CD4-positive, alpha-beta T cell treated with Interleukin-4 for 4 hours (primary cell): ENCODE measurements at regions not wholly inside any gene's neighbourhood (a gene's known extent, or its start where the extent isn't known, plus 50 kb on each side); places are given as distances from the start of the nearest gene placed in this dataset.

ENCODE experiments used
- DNase-seq: peaks from one replicate; pipeline ENCODE4 v3.0.0-alpha.2; 2020

DNA sequence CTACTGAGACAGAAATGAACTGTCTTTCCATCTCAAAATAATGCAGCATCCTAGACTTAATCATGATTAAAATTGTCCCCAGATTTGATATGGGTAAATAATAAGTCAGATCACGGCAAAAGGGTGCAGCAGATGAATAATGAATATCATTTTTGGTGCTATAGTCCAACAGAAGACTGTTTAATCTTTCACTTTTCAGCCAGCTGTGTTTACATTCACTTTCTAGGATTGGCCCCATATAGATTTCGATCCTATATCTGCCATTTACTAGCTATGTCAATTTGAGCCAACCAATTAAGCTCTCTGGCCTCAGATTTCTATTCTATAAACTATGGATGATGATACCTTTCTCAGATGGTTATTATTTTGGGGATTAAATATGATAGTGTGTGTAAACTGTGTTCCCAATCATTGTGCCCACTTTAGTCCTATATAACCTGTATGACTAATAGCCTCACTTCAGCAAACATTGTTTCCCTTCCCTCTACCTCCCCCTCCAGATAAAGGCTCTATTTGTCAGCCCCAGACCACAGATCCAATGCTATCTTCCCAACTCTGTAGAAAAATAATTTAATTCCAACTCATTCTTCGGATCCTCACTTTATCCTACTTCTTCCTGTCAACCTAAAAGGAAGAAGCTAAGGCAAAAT is 53.6 kb upstream of the NT5E start:
- DNase-seq = no peak

DNA sequence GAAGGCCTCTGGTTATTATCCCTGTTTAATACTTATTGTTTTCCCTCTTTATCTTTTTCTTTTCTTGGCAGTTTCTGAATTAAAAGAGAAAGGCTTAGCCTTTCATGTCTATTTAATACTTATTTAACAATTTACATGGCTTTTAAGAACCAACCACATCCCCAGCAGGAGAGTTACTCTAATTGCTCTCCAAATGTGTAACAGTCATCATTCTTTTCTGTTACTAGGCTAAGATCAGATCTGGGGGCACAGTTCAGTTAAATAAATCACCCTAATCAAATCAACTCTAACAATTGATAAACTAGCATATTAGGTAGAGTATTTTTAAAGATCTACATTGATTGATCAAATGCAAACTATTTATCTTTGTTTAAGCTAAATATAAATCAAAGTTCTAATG is 54.1 kb upstream of the NT5E start:
- no peak for DNase-seq

DNA sequence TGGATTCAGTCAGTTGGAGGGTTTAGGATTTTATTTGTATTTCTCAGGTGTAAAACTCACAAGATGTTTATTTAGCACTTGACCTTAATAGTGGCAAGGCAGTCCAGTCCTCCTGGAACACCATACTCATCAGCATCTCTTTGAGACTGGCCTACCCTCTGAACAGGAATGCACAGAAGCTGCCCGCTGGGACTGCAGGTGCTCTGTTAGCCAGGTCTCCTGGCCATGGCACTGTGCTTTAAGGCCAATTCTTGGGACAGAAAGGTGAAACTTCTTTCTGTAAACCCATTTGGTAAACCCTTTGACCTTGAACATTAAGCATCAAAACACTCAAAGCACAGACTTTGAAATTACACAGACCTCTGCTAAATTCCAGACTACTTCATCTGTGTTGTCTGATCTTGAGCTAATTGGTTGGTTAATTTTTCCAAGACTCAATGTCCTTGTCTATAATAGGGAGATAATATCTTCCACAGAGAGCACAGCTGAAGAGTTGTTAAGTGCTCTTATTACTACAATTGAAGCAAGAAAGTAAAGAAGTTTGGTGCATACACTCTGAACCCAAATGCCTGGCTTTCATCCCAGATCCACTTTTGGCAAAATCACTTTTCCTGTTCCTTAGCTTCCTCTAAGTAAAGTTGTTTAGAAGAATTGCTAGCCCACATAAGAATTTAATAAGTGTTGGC is 54.9 kb upstream of the NT5E start:
- no peak for DNase-seq

GRCh38 chr6:85394199-85394598 is 55.7 kb upstream of the NT5E start:
- DNase-seq = no peak

- DNase-seq = no peak
Measured at GRCh38 chr6:85392379-85392778, 57.5 kb upstream of the NT5E start.

- no peak for DNase-seq
Measured at GRCh38 chr6:85390775-85391174, 59.1 kb upstream of the NT5E start.

- no peak for DNase-seq
Measured at GRCh38 chr6:85390105-85390728, 59.7 kb upstream of the NT5E start.

- no peak for DNase-seq
Measured at GRCh38 chr6:85389151-85389797, 60.6 kb upstream of the NT5E start.

DNA sequence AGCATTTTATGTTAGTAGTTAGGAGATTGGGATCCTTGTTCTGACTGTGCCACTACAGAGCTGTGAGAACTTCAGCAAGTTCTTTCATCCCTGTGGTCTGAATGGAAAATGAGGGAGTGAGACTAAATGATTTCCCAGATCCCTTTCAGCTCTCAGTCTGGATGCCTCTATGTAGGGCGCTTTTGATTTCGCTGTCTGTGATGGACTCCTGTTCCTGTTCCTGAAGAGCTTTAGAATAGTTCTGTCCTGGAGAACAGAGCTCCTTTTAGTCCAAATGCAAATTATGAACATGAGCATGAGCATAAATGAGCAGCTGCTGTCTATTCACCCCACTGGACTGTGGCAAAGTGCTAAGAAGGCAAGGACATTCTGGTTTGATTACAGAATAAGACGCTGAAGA is 61.4 kb upstream of the NT5E start:
- no peak for DNase-seq

GRCh38 chr6:85385636-85386315 is 64.1 kb upstream of the NT5E start:
- no peak for DNase-seq

DNA sequence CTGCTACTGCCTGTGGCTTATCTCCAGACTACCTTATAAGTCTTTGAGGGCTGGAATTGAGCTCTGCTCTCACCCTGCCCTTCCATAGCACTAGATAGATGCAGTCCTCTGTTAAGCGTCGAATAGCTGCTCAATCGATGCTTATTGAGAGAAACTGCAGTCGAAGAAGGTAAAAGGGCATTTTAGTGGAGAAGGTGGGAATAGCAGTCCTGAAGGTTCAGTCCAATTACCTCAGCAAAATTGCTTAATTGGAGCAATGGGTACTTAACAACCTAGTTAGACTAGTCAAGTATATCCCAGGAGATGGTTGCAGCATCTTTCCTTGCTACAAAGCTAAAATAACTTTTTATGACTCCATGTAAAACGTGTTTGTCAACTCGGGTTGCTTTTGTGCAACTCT is 66.8 kb upstream of the NT5E start:
- no peak for DNase-seq

GRCh38 chr6:85382541-85382940 is 67.3 kb upstream of the NT5E start:
- no peak for DNase-seq

DNA sequence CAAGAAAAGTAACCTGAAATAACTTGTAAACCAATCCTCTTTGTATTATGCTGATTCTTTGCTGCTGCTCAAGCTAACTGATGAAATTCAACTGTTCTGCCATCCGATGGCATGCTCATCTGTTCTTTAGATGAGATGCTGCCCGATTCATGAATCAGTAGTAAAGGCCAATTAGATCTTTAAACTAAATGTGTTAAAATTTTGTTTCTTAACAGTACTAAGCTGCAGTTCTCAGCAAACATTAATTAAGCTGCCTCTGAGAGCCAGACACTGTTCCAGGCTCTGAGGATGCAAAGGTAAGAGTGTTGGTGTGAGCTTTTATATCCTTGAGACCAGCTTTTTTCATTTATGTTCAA is 77.0 kb upstream of the NT5E start:
- no peak for DNase-seq

DNA sequence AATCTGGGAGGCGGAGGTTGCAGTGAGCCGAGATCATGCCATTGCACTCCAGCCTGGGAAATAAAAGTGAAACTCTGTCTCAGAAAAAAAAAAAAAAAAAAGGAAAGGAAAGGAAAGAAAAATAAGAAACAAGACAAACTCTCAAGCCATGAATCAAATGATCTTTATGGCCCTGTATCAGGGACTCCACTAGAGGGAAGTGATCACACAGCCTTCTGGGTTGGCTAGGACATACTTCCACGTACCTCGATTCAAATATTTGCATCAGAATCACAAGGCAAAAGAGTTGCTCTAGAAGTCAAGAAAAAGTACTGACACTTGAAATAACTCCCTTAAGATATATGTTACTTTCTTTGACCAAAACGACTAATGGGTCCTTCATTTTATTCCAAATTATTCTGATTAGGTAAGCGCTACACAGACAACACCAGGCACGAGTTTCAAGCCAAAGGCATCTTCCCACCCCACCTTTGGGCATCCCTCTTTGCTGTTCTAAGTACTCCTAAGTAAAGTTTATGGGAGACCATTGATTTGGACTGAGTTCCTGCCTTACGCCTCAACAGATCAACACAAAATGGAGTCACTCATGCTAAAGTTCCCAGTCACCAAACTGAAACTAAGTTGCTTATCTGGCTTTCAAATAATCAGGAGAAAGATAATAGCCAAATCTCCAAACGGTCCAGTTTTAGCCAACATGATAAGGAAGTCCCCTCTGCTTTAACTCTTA is 77.5 kb upstream of the NT5E start:
- DNase-seq = no peak

DNA sequence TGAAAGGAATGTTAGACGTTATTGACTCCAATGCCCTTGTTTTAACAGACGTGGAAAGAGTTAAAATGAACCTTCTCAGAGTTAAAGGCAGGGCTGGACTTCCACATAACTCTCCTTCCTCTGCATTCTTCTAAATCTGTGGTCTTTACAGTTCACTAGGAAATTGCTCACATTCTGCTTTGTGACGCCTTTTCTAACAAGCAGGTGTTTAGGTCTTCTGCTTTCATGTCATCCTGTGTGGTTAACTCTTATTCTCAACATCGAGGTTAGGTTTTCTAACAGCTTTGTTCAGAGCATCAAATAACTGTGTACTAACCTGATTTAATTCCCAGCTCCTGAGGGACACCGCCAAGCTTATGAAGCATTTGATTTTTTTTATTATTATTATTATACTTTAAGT is 81.3 kb upstream of the NT5E start:
- DNase-seq = no peak

DNA sequence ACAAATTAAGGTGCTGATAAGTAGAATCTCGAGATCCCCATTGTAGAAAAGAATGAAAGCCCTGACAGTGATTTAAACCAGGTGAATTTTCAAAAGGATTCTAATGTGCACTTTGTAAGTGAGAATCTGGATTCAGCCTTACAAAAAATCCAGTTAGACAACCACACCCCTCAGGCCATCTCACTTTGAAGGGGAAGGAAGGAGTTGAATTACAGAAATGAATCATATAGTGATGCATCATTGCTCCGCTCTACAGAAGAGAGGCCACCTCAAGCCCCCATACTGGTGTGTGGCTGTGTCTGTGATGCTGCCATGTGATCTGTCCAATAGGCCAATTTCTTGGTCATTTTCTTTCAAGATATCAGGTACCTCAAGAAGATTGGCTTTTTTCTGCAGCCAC is 85.5 kb upstream of the NT5E start:
- DNase-seq = no peak

DNA sequence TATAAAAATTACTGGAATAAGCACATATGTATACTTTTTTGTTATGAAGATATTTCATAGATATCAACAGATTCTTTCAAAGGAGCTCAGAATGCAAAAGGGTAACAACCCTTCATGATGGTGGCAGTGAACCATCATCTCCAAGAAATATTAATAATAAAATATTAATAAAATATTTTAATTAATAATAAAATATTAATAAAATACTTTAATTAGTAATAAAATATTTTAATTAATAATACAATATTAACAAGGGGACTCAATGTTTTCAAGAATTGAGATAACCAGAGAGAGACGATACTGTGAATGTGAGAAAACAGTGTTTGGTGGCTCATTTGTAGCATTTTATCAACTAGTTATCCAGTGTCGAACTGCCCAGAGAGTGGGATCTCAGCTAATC is 86.0 kb upstream of the NT5E start:
- DNase-seq = no peak

GRCh38 chr6:85362652-85363310 is 87.1 kb upstream of the NT5E start:
- DNase-seq = no peak

DNA sequence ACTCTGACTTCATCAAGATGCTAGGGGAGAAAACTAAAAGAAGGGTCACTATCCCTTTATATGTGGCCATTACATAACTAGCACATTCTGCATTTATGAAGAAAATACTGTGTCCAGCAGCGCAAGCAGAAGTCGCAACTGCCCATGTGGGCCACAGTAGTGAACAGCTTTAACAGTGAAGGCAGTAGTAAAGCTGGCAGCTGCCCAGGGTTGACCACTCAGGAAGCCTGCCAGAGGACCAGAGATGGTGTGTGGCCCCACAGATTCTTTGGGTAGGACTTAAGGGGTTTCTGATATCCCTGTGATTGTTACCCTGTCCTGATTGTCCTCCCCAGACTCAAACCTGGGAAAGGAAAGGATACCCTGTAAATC is 88.3 kb upstream of the NT5E start:
- DNase-seq = no peak

GRCh38 chr6:85360794-85361642 is 88.9 kb upstream of the NT5E start:
- no peak for DNase-seq

DNA sequence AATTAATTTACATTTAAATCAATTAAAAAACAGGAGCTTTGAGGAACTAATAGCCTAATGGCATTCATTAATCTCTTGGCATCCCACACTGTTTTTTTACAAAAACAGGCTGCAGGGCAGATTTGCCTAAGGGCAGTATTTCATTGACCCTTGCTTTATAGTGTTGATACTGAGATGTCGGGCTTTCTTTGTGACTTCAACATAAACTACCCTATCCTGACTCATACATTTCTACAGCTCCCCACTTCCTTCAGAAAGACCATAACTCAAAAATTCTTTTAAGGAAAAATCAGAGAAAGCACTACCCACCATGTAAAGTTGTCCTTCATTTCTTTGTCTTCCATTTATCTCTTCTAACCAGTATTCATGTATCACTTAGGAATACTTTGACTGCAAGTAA is 92.2 kb upstream of the NT5E start:
- no peak for DNase-seq
